DOHH2 (cell line): ENCODE measurements at regions not wholly inside any gene's neighbourhood (a gene's known extent, or its start where the extent isn't known, plus 50 kb on each side); places are given as distances from the start of the nearest gene placed in this dataset.

ENCODE experiments used
- CTCF ChIP-seq: fragments of 200-600 bp; sonication (generic); IDR thresholded peaks from one replicate; pipeline ENCODE4 v1.5.1; 2014; ENCODE audit warnings: antibody characterized with exemption, mild to moderate bottlenecking, low read depth, low read length; ENCODE audit not compliant: poor library complexity, severe bottlenecking
- EZH2phosphoT487 ChIP-seq: fragments of 200-600 bp; sonication (generic); IDR thresholded peaks from 2 replicates; pipeline ENCODE4 v1.6.1; 2017; ENCODE audit warnings: borderline replicate concordance, mild to moderate bottlenecking, antibody characterized with exemption, low read length, moderate library complexity, mixed read lengths

GRCh38 chr12:46499226-46499625, 126.7 kb upstream of the SLC38A2 start:
- TF ChIP-seq CTCF, result no peak
- TF ChIP-seq EZH2phosphoT487, result no peak
